Mesenchymal stem cell (in vitro differentiated cells and primary cell): ENCODE measurements at regions not wholly inside any gene's neighbourhood (a gene's known extent, or its start where the extent isn't known, plus 50 kb on each side); places are given as distances from the start of the nearest gene placed in this dataset.

Experiments
- DNase-seq: peaks from one replicate; pipeline ENCODE4 v3.0.0-alpha.2; 2013
- H2AFZ ChIP-seq: one replicate; pipeline ENCODE4 v1.6.1; 2013; ENCODE audit warnings: low read depth, mild to moderate bottlenecking, control low read depth, inconsistent platforms, low read length, moderate library complexity
- H2AK5ac ChIP-seq: 2 replicates; pipeline ENCODE4 v1.6.1; 2013; ENCODE audit warnings: low read length, moderate library complexity, mild to moderate bottlenecking, inconsistent platforms; ENCODE audit not compliant: severe bottlenecking
- H2BK120ac ChIP-seq: one replicate; pipeline ENCODE4 v1.6.1; 2013; ENCODE audit warnings: low read depth, mild to moderate bottlenecking, inconsistent platforms, low read length, moderate library complexity
- H2BK12ac ChIP-seq, 2 experiments: one replicate each; pipeline ENCODE4 v1.6.1; 2013; ENCODE audit warnings: inconsistent platforms in 2 of 2, low read length in 2 of 2, mild to moderate bottlenecking in 2 of 2, moderate library complexity in 2 of 2, control low read depth in 1 of 2
- H2BK15ac ChIP-seq: one replicate; pipeline ENCODE4 v1.6.1; 2013; ENCODE audit warnings: mild to moderate bottlenecking, low read depth, inconsistent platforms; ENCODE audit not compliant: poor library complexity, severe bottlenecking
- H2BK5ac ChIP-seq: 2 replicates; pipeline ENCODE4 v1.6.1; 2013; ENCODE audit warnings: low read depth, mild to moderate bottlenecking, low read length, control low read depth, inconsistent platforms; ENCODE audit not compliant: poor library complexity, severe bottlenecking
- H3K14ac ChIP-seq, 2 experiments: one replicate each; pipeline ENCODE4 v1.6.1; 2013; ENCODE audit warnings: inconsistent platforms in 2 of 2, low read length in 2 of 2, control low read depth in 1 of 2, mild to moderate bottlenecking in 1 of 2, moderate library complexity in 1 of 2
- H3K18ac ChIP-seq, 2 experiments: one replicate each; pipeline ENCODE4 v1.6.1; 2013; ENCODE audit warnings: inconsistent platforms in 2 of 2, low read length in 2 of 2, control low read depth in 1 of 2, low read depth in 1 of 2, mild to moderate bottlenecking in 1 of 2
- H3K23ac ChIP-seq, 2 experiments: one replicate each; pipeline ENCODE4 v1.6.1; 2013; ENCODE audit warnings: inconsistent platforms in 2 of 2, low read length in 2 of 2, mild to moderate bottlenecking in 2 of 2, moderate library complexity in 2 of 2, control low read depth in 1 of 2
- H3K27ac ChIP-seq: 2 replicates; pipeline ENCODE4 v1.5.1; 2013; ENCODE audit warnings: mild to moderate bottlenecking, moderate library complexity, low read length, control low read depth, inconsistent platforms; ENCODE audit not compliant: poor library complexity, severe bottlenecking
- H3K27me3 ChIP-seq, 2 experiments: 2 replicates each; pipeline versions ENCODE4 v1.6.1 to v1.7.0; 2013; ENCODE audit warnings: low read length in 2 of 2, mild to moderate bottlenecking in 2 of 2, moderate library complexity in 2 of 2, control low read depth in 1 of 2, inconsistent platforms in 1 of 2; ENCODE audit not compliant: control insufficient read depth in 1 of 2, insufficient read depth in 1 of 2
- H3K36me3 ChIP-seq, 2 experiments: 2 replicates each; pipeline versions ENCODE4 v1.6.1 to v1.7.0; 2013; ENCODE audit warnings: low read length in 2 of 2, control low read depth in 1 of 2, inconsistent platforms in 1 of 2, low read depth in 1 of 2, mild to moderate bottlenecking in 1 of 2; ENCODE audit not compliant: insufficient read depth in 2 of 2, control insufficient read depth in 1 of 2
- H3K4ac ChIP-seq, 2 experiments: one replicate each; pipeline ENCODE4 v1.6.1; 2013; ENCODE audit warnings: inconsistent platforms in 2 of 2, low read length in 2 of 2, mild to moderate bottlenecking in 2 of 2, moderate library complexity in 2 of 2, control low read depth in 1 of 2, low read depth in 1 of 2
- H3K4me1 ChIP-seq: 2 replicates; pipeline ENCODE4 v1.6.1; 2013; ENCODE audit warnings: low read depth, low read length, control low read depth; ENCODE audit not compliant: control insufficient read depth, insufficient read depth
- H3K4me2 ChIP-seq: 2 replicates; pipeline ENCODE4 v1.6.1; 2013; ENCODE audit warnings: low read length, mild to moderate bottlenecking, inconsistent platforms; ENCODE audit not compliant: poor library complexity, severe bottlenecking
- H3K4me3 ChIP-seq, 2 experiments: 2 replicates each; pipeline versions ENCODE4 v1.5.1 to v1.7.0; 2013; ENCODE audit warnings: low read length in 2 of 2, mild to moderate bottlenecking in 2 of 2, control low read depth in 1 of 2, low read depth in 1 of 2; ENCODE audit not compliant: insufficient read depth in 1 of 2
- H3K79me1 ChIP-seq: replicated peaks from 2 replicates; pipeline ENCODE4 v1.6.1; 2013; ENCODE audit warnings: mild to moderate bottlenecking, control low read depth, low read length, inconsistent platforms; ENCODE audit not compliant: poor library complexity, severe bottlenecking
- H3K9ac ChIP-seq: 2 replicates; pipeline ENCODE4 v1.7.0; 2013; ENCODE audit warnings: mild to moderate bottlenecking, low read length, moderate library complexity
- H3K9me3 ChIP-seq: 2 replicates; pipeline ENCODE4 v1.7.0; 2013; ENCODE audit warnings: mild to moderate bottlenecking, low read length; ENCODE audit not compliant: control insufficient read depth
- H4K8ac ChIP-seq: one replicate; pipeline ENCODE4 v1.6.1; 2013; ENCODE audit warnings: inconsistent platforms, mild to moderate bottlenecking, low read length, moderate library complexity
- H4K91ac ChIP-seq: one replicate; pipeline ENCODE4 v1.6.1; 2013; ENCODE audit warnings: mild to moderate bottlenecking, low read length, inconsistent platforms
- WGBS: methylation state at CpG from one replicate; pipeline ENCODE4 v1.1.7; 2013; ENCODE audit warnings: mixed read lengths; 5-methylcytosine and 5-hydroxymethylcytosine counted together

GRCh38 chr22:22362311-22362710 is 117.7 kb downstream of the VPREB1 start:
- DNase-seq = no peak
- Histone ChIP-seq H3K4me2 (no peak overlapping the region), H2BK120ac (no peak overlapping the region), H3K27ac (no peak overlapping the region), H3K23ac (no peak overlapping the region), H2AK5ac (no peak overlapping the region), H2BK12ac (no peak overlapping the region), H3K4ac (no peak overlapping the region), H3K36me3 (no peaks in the 10 kb centered on the region), H3K9me3 (no peaks in the 10 kb centered on the region), H4K91ac (no peak overlapping the region), H3K14ac (no peak overlapping the region), H3K18ac (no peak overlapping the region), H3K4me1 (no peaks in the 10 kb centered on the region), H2AFZ (no peak overlapping the region), H2BK5ac (no peak overlapping the region), H4K8ac (no peak overlapping the region), H3K9ac (no peak overlapping the region), H3K4me3 (no peak overlapping the region), H2BK15ac (no peak overlapping the region), H3K79me1 (no peaks in the 10 kb centered on the region), H3K27me3 (peaks cover 33 to 62% of the 10 kb centered on the region in 2 experiments)

- H4K91ac ChIP-seq = no peak overlapping the region
Measured at GRCh38 chr22:22362936-22363335, 118.3 kb downstream of the VPREB1 start.

GRCh38 chr22:22364207-22364606 is 119.6 kb downstream of the VPREB1 start:
- H3K4me1 ChIP-seq = peaks cover under 1% of the 10 kb centered on the region
- no peak overlapping the region for H3K4ac ChIP-seq
- H3K79me1 ChIP-seq = no peaks in the 10 kb centered on the region
- H3K27ac ChIP-seq = no peak overlapping the region
- H2BK15ac ChIP-seq = no peak overlapping the region
- H3K27me3 ChIP-seq = peaks cover 38 to 71% of the 10 kb centered on the region in 2 experiments
- no peak overlapping the region for H2BK120ac ChIP-seq
- H4K8ac ChIP-seq = no peak overlapping the region
- no peak overlapping the region for H2BK5ac ChIP-seq
- no peak overlapping the region for H3K4me3 ChIP-seq
- H2BK12ac ChIP-seq = no peak overlapping the region
- no peak overlapping the region for H3K9ac ChIP-seq
- H3K36me3 ChIP-seq = no peaks in the 10 kb centered on the region
- no peak overlapping the region for H3K23ac ChIP-seq
- H3K4me2 ChIP-seq = no peak overlapping the region
- H2AK5ac ChIP-seq = no peak overlapping the region
- no peak overlapping the region for H2AFZ ChIP-seq
- H3K14ac ChIP-seq = no peak overlapping the region
- H3K9me3 ChIP-seq = no peaks in the 10 kb centered on the region
- DNase-seq = no peak
- H4K91ac ChIP-seq = no peak overlapping the region
- no peak overlapping the region for H3K18ac ChIP-seq

More at GRCh38 chr22:22362936-22363335, 118.3 kb downstream of the VPREB1 start:
- no peak overlapping the region for H2AFZ ChIP-seq
- no peaks in the 10 kb centered on the region for H3K4me1 ChIP-seq
- H3K79me1 ChIP-seq = no peaks in the 10 kb centered on the region
- H3K27ac ChIP-seq = no peak overlapping the region
- no peak overlapping the region for H2BK15ac ChIP-seq
- no peak overlapping the region for H3K9ac ChIP-seq
- H3K14ac ChIP-seq = no peak overlapping the region
- no peak overlapping the region for H3K4ac ChIP-seq
- 40% methylated on average over 6 of the region's 6 CpGs for WGBS
- no peak overlapping the region for H2BK120ac ChIP-seq
- H3K4me2 ChIP-seq = no peak overlapping the region
- no peak overlapping the region for H2BK12ac ChIP-seq
- H3K27me3 ChIP-seq = peaks cover 38 to 67% of the 10 kb centered on the region in 2 experiments
- no peak overlapping the region for H3K4me3 ChIP-seq
- DNase-seq = no peak
- no peak overlapping the region for H2AK5ac ChIP-seq
- H3K18ac ChIP-seq = no peak overlapping the region
- H3K9me3 ChIP-seq = no peaks in the 10 kb centered on the region
- no peak overlapping the region for H2BK5ac ChIP-seq
- H3K36me3 ChIP-seq = no peaks in the 10 kb centered on the region
- H3K23ac ChIP-seq = no peak overlapping the region
- no peak overlapping the region for H4K8ac ChIP-seq

GRCh38 chr22:22366537-22366936 is 122.0 kb downstream of the VPREB1 start:
- H3K79me1 ChIP-seq = no peaks in the 10 kb centered on the region
- no peak overlapping the region for H2BK5ac ChIP-seq
- no peak overlapping the region for H2BK12ac ChIP-seq
- H3K14ac ChIP-seq = no peak overlapping the region
- H3K4me3 ChIP-seq = no peak overlapping the region
- H3K9me3 ChIP-seq = no peaks in the 10 kb centered on the region
- H3K27me3 ChIP-seq = peaks cover 47 to 76% of the 10 kb centered on the region in 2 experiments
- H4K91ac ChIP-seq = no peak overlapping the region
- no peaks in the 10 kb centered on the region for H3K36me3 ChIP-seq
- no peak overlapping the region for H3K23ac ChIP-seq
- no peak overlapping the region for H2AK5ac ChIP-seq
- H3K4me2 ChIP-seq = no peak overlapping the region
- H3K27ac ChIP-seq = no peak overlapping the region
- no peak overlapping the region for H2BK120ac ChIP-seq
- DNase-seq = no peak
- no peak overlapping the region for H4K8ac ChIP-seq
- 31% methylated on average over 2 of the region's 3 CpGs for WGBS
- peaks cover 5% of the 10 kb centered on the region for H3K4me1 ChIP-seq
- H2AFZ ChIP-seq = no peak overlapping the region
- no peak overlapping the region for H3K18ac ChIP-seq
- no peak overlapping the region for H3K9ac ChIP-seq
- no peak overlapping the region for H2BK15ac ChIP-seq
- no peak overlapping the region for H3K4ac ChIP-seq
